ENCODE measurements at regions not wholly inside any gene's neighbourhood (a gene's known extent, or its start where the extent isn't known, plus 50 kb on each side); places are given as distances from the start of the nearest gene placed in this dataset.
"Not testable (repeated sequence)": the region's sequence is repeated elsewhere in the genome, so short reads cannot be mapped to it uniquely, and the experiment has no call there.

GRCh38 chr4:148643851-148644250, 201.6 kb upstream of the NR3C2 start:
- Histone ChIP-seq H3K9me3 (ENCODE audit: insufficient read depth, low read length) (no peaks in the 10 kb centered on the region), H3K4me3 (ENCODE audit: insufficient read depth, low read length, poor library complexity, severe bottlenecking) (no peak overlapping the region), H3F3A (ENCODE audit: insufficient read depth) (no peaks in the 10 kb centered on the region), H2AFZ (ENCODE audit: low read depth, low read length, severe bottlenecking) (no peak overlapping the region), H4K20me1 (ENCODE audit: low read depth, low read length) (no peaks in the 10 kb centered on the region), H3K9me2 (replicated peaks; ENCODE audit: insufficient read depth, low read length) (no peaks in the 10 kb centered on the region), H3K79me2 (ENCODE audit: insufficient read depth, low read length) (no peaks in the 10 kb centered on the region), H3K27me3 (ENCODE audit: low read length) (no peaks in the 10 kb centered on the region), H3K4me2 (ENCODE audit: low read depth, low read length, poor library complexity, severe bottlenecking) (no peak overlapping the region), H3K36me3 (ENCODE audit: low read length) (no peaks in the 10 kb centered on the region), H3K9ac (ENCODE audit: low read length) (no peak overlapping the region), H3K27ac (ENCODE audit: low read depth, low read length) (no peak overlapping the region)
- no peak for TF ChIP-seq EZH2phosphoT487 (conservative IDR thresholded peaks at IDR 0.05; ENCODE audit: low read length)
- TF ChIP-seq CTCF (IDR thresholded peaks at IDR 0.05; ENCODE audit: insufficient read depth, low read length, poor library complexity, severe bottlenecking): no peak

GRCh38 chr4:148642907-148643306, 200.7 kb upstream of the NR3C2 start:
- Histone ChIP-seq H3F3A (ENCODE audit: insufficient read depth) (no peaks in the 10 kb centered on the region), H3K27me3 (ENCODE audit: low read length) (no peaks in the 10 kb centered on the region), H2AFZ (ENCODE audit: low read depth, low read length, severe bottlenecking) (no peak overlapping the region), H3K9ac (ENCODE audit: low read length) (no peak overlapping the region), H3K36me3 (ENCODE audit: low read length) (no peaks in the 10 kb centered on the region), H3K79me2 (ENCODE audit: insufficient read depth, low read length) (no peaks in the 10 kb centered on the region), H3K27ac (ENCODE audit: low read depth, low read length) (no peak overlapping the region), H3K9me3 (ENCODE audit: insufficient read depth, low read length) (peaks cover 7% of the 10 kb centered on the region; the same call in 1 of the 2 replicates), H3K9me2 (replicated peaks; ENCODE audit: insufficient read depth, low read length) (no peaks in the 10 kb centered on the region), H4K20me1 (ENCODE audit: low read depth, low read length) (no peaks in the 10 kb centered on the region), H3K4me3 (ENCODE audit: insufficient read depth, low read length, poor library complexity, severe bottlenecking) (no peak overlapping the region), H3K4me2 (ENCODE audit: low read depth, low read length, poor library complexity, severe bottlenecking) (no peak overlapping the region)
- TF ChIP-seq EZH2phosphoT487 (conservative IDR thresholded peaks at IDR 0.05; ENCODE audit: low read length) (no peak), CTCF (IDR thresholded peaks at IDR 0.05; ENCODE audit: insufficient read depth, low read length, poor library complexity, severe bottlenecking) (no peak)

GRCh38 chr4:148638079-148638478, 195.9 kb upstream of the NR3C2 start:
- H3K9me2 ChIP-seq (replicated peaks; ENCODE audit: insufficient read depth, low read length); H4K20me1 ChIP-seq (ENCODE audit: low read depth, low read length); H3K4me3 ChIP-seq (ENCODE audit: insufficient read depth, low read length, poor library complexity, severe bottlenecking); H3K9ac ChIP-seq (ENCODE audit: low read length); H3K4me2 ChIP-seq (ENCODE audit: low read depth, low read length, poor library complexity, severe bottlenecking); H3F3A ChIP-seq (ENCODE audit: insufficient read depth); H2AFZ ChIP-seq (ENCODE audit: low read depth, low read length, severe bottlenecking); H3K36me3 ChIP-seq (ENCODE audit: low read length); H3K27me3 ChIP-seq (ENCODE audit: low read length); H3K79me2 ChIP-seq (ENCODE audit: insufficient read depth, low read length); H3K27ac ChIP-seq (ENCODE audit: low read depth, low read length): not testable (repeated sequence)
- peaks cover 20% of the 10 kb centered on the region; the same call in 1 of the 2 replicates for H3K9me3 ChIP-seq (ENCODE audit: insufficient read depth, low read length)

GRCh38 chr4:148637453-148637852, 195.2 kb upstream of the NR3C2 start:
- not testable (repeated sequence) for H3K27ac ChIP-seq (ENCODE audit: low read depth, low read length); H3K4me2 ChIP-seq (ENCODE audit: low read depth, low read length, poor library complexity, severe bottlenecking); H3K79me2 ChIP-seq (ENCODE audit: insufficient read depth, low read length); H3K9ac ChIP-seq (ENCODE audit: low read length); H3K27me3 ChIP-seq (ENCODE audit: low read length); H2AFZ ChIP-seq (ENCODE audit: low read depth, low read length, severe bottlenecking); H3K36me3 ChIP-seq (ENCODE audit: low read length); H4K20me1 ChIP-seq (ENCODE audit: low read depth, low read length); H3F3A ChIP-seq (ENCODE audit: insufficient read depth); H3K4me3 ChIP-seq (ENCODE audit: insufficient read depth, low read length, poor library complexity, severe bottlenecking); H3K9me2 ChIP-seq (replicated peaks; ENCODE audit: insufficient read depth, low read length)
- peaks cover 20% of the 10 kb centered on the region; the same call in 1 of the 2 replicates for H3K9me3 ChIP-seq (ENCODE audit: insufficient read depth, low read length)
